Transverse colon (tissue), 4 donors: ENCODE measurements at regions not wholly inside any gene's neighbourhood (a gene's known extent, or its start where the extent isn't known, plus 50 kb on each side); places are given as distances from the start of the nearest gene placed in this dataset.

ENCODE experiments used
- CTCF ChIP-seq, 5 experiments: fragments of 200-600 bp in 3 of 5; fragments of 450-650 bp in 2 of 5; sonication (generic) in 3 of 5; IDR thresholded peaks; 1 replicate in 2 of 5; 2 replicates in 3 of 5; pipeline ENCODE4 v1.5.1; 2016 to 2017; ENCODE audit warnings: antibody characterized with exemption in 5 of 5, inconsistent platforms in 3 of 5, mild to moderate bottlenecking in 2 of 5, moderate library complexity in 1 of 5
- EP300 ChIP-seq: sonication (generic); formaldehyde crosslinking; IDR thresholded peaks from one replicate; pipeline ENCODE4 v1.6.1; 2017; ENCODE audit warnings: antibody characterized with exemption, low read depth
- POLR2A ChIP-seq: fragments of 450-650 bp; IDR thresholded peaks from one replicate; pipeline ENCODE4 v1.6.1; 2016; ENCODE audit warnings: antibody characterized with exemption, mild to moderate bottlenecking, moderate library complexity
- POLR2AphosphoS5 ChIP-seq, 3 donors: sonication (generic); formaldehyde crosslinking; IDR thresholded peaks; one replicate each; pipeline ENCODE4 v1.6.1; 2016; ENCODE audit warnings: antibody characterized with exemption in 3 of 3

- no peak for TF ChIP-seq CTCF (IDR thresholded peaks at IDR 0.05)
- TF ChIP-seq POLR2AphosphoS5 (IDR thresholded peaks at IDR 0.05), result no peak
- no peak for TF ChIP-seq POLR2A
- TF ChIP-seq EP300, result no peak
Measured at GRCh38 chr20:53809217-53809616, 215.6 kb upstream of the ZNF217 start.
